RWPE2 (cell line): ENCODE measurements at regions not wholly inside any gene's neighbourhood (a gene's known extent, or its start where the extent isn't known, plus 50 kb on each side); places are given as distances from the start of the nearest gene placed in this dataset.

ENCODE experiments used
- ATAC-seq: fragments of 200-7000 bp; cut with Tn5 transposase; 3 replicates; pipeline ENCODE4 v1.9.1; 2021; ENCODE audit warnings: low read depth
- DNase-seq: peaks from one replicate; pipeline ENCODE4 v3.0.0-alpha.2; 2020; ENCODE audit warnings: low spot score
- H3K27ac ChIP-seq: fragments of 450-650 bp; 2 replicates; pipeline ENCODE4 v1.5.1; 2017; ENCODE audit warnings: mild to moderate bottlenecking; ENCODE audit not compliant: poor library complexity, severe bottlenecking
- H3K27me3 ChIP-seq: fragments of 250-450 bp; sonication (Bioruptor Pico); 2 replicates; pipeline ENCODE4 v1.5.1; 2021; ENCODE audit warnings: mild to moderate bottlenecking, moderate library complexity; ENCODE audit not compliant: insufficient read depth, poor library complexity, severe bottlenecking
- H3K36me3 ChIP-seq: fragments of 250-450 bp; sonication (Bioruptor Pico); 2 replicates; pipeline ENCODE4 v1.5.1; 2020; ENCODE audit warnings: low read depth, mild to moderate bottlenecking, moderate library complexity
- H3K4me1 ChIP-seq: fragments of 250-450 bp; sonication (Bioruptor Pico); 2 replicates; pipeline ENCODE4 v1.5.1; 2021; ENCODE audit warnings: mild to moderate bottlenecking, moderate library complexity; ENCODE audit not compliant: insufficient read depth, poor library complexity, severe bottlenecking
- H3K4me3 ChIP-seq: fragments of 250-450 bp; sonication (Bioruptor Pico); 2 replicates; pipeline ENCODE4 v1.5.1; 2021; ENCODE audit warnings: mild to moderate bottlenecking, moderate library complexity; ENCODE audit not compliant: severe bottlenecking
- H3K9me3 ChIP-seq: fragments of 250-450 bp; sonication (Bioruptor Pico); 2 replicates; pipeline ENCODE4 v1.5.1; 2021; ENCODE audit warnings: mild to moderate bottlenecking, moderate library complexity; ENCODE audit not compliant: severe bottlenecking
- CTCF ChIP-seq: fragments of 450-650 bp; IDR thresholded peaks from one replicate; pipeline ENCODE4 v1.5.1; 2017; ENCODE audit warnings: mild to moderate bottlenecking, moderate library complexity; ENCODE audit not compliant: poor library complexity, severe bottlenecking

- Histone ChIP-seq H3K4me3 (no peak overlapping the region), H3K27me3 (no peaks in the 10 kb centered on the region), H3K9me3 (no peaks in the 10 kb centered on the region), H3K4me1 (no peaks in the 10 kb centered on the region), H3K36me3 (no peaks in the 10 kb centered on the region), H3K27ac (no peak overlapping the region)
- no peak for ATAC-seq
- TF ChIP-seq CTCF, result no peak
- no peak for DNase-seq
Measured at GRCh38 chr17:13958773-13959172, 110.5 kb upstream of the COX10 start.

DNA sequence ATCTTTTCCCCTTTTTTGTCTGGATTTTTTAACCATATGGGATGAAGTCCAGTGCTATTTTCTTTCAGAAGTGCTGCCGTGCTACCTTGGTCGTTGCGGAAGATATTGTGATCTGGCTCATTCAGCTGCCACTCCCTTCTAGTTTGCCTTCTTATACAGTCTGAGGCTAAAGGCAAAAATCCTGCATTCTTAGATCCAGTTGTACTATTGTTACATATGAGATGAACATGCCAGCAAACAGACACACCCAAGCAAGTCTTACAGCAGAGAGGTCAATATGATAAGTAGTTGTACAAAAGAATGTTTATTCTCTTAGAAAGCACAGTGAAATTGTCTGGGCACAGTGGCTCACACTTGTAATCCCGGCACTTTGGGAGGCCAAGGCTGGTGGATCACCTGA lies 108.0 kb upstream of the COX10 start:
- Histone ChIP-seq H3K9me3 (no peaks in the 10 kb centered on the region), H3K27me3 (no peaks in the 10 kb centered on the region), H3K4me1 (no peaks in the 10 kb centered on the region), H3K4me3 (no peak overlapping the region), H3K27ac (no peak overlapping the region), H3K36me3 (no peaks in the 10 kb centered on the region)
- no peak for TF ChIP-seq CTCF
- DNase-seq, result no peak
- ATAC-seq, result no peak

GRCh38 chr17:13962716-13963240 lies 106.5 kb upstream of the COX10 start:
- ATAC-seq, result no peak

DNA sequence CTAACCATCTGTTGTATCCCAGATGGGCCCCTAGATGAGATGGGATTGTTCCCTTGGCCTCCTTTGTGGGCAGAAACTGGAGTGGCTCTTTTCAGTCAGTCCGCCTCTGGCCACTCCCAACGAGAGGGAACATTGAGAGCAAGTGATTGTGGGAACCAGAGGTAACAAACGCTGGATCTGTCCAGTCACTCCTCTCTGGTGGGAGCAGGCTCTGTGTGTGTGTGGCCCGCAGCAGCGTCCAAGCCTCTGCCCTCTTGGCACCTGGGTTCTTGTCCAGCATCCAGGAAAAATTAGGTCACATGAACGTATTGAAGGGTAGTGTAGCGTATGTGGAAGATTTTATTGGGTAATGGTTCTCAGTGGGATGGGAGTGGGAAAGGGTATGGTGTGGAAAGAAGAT lies 101.9 kb upstream of the COX10 start:
- H3K36me3 ChIP-seq, result no peaks in the 10 kb centered on the region
- no peaks in the 10 kb centered on the region for H3K27me3 ChIP-seq
- no peaks in the 10 kb centered on the region for H3K4me1 ChIP-seq
- TF ChIP-seq CTCF, result no peak
- no peak overlapping the region for H3K27ac ChIP-seq
- no peak for DNase-seq
- no peak for ATAC-seq
- no peaks in the 10 kb centered on the region for H3K9me3 ChIP-seq
- H3K4me3 ChIP-seq, result no peak overlapping the region

More at GRCh38 chr17:13962716-13963240, 106.5 kb upstream of the COX10 start:
- Histone ChIP-seq H3K27ac (no peak overlapping the region), H3K27me3 (no peaks in the 10 kb centered on the region), H3K9me3 (no peaks in the 10 kb centered on the region), H3K4me1 (no peaks in the 10 kb centered on the region), H3K36me3 (no peaks in the 10 kb centered on the region), H3K4me3 (no peak overlapping the region)
- TF ChIP-seq CTCF, result no peak
- DNase-seq, result no peak

DNA sequence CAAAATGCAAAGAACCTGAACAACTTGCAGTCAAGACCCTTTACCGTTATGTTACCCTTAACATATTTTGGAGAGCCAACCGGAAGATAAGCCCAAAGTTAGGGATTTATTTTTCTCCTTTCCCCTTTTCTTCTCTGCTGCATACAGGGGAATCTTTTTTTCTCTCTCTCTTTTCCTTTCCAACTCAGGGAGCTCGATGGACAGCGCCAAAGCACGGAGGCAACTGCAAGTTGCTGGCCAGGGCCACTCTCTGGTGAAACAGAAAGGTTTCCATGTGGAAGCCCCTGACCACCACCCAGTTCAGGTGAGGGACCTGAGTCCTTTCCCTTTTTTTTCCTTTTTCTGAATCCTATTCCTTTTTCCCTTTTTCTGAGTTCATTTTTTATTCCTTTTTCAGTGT lies 98.8 kb upstream of the COX10 start:
- no peak overlapping the region for H3K27ac ChIP-seq
- no peak overlapping the region for H3K4me3 ChIP-seq
- no peak for TF ChIP-seq CTCF
- H3K4me1 ChIP-seq, result no peaks in the 10 kb centered on the region
- DNase-seq (no peak), ATAC-seq (no peak)
- H3K36me3 ChIP-seq, result no peaks in the 10 kb centered on the region
- no peaks in the 10 kb centered on the region for H3K27me3 ChIP-seq
- no peaks in the 10 kb centered on the region for H3K9me3 ChIP-seq
